ENCODE measurements at regions not wholly inside any gene's neighbourhood (a gene's known extent, or its start where the extent isn't known, plus 50 kb on each side); places are given as distances from the start of the nearest gene placed in this dataset.

- ATAC-seq = peak; percentile 58
- TF ChIP-seq PPARA (CRISPR knock-in tag; IDR thresholded peaks at IDR 0.05; ENCODE audit: borderline replicate concordance) (no peak), SNAI2 (CRISPR knock-in tag; IDR thresholded peaks at IDR 0.05) (no peak), TOX (CRISPR knock-in tag; IDR thresholded peaks at IDR 0.05; ENCODE audit: borderline replicate concordance) (no peak), TSHZ2 (CRISPR knock-in tag; IDR thresholded peaks at IDR 0.05) (no peak), ISL1 (CRISPR knock-in tag; IDR thresholded peaks at IDR 0.05) (no peak), ZNF8 (CRISPR knock-in tag; IDR thresholded peaks at IDR 0.05) (no peak), ZNF565 (CRISPR knock-in tag; conservative IDR thresholded peaks at IDR 0.05; ENCODE audit: low read depth) (no peak), BACH2 (CRISPR knock-in tag; IDR thresholded peaks at IDR 0.05; ENCODE audit: borderline replicate concordance) (no peak), ZC3H10 (CRISPR knock-in tag; IDR thresholded peaks at IDR 0.05) (no peak), CSDC2 (CRISPR knock-in tag; IDR thresholded peaks at IDR 0.05) (no peak)
- TF ChIP-seq, protein P1, sequence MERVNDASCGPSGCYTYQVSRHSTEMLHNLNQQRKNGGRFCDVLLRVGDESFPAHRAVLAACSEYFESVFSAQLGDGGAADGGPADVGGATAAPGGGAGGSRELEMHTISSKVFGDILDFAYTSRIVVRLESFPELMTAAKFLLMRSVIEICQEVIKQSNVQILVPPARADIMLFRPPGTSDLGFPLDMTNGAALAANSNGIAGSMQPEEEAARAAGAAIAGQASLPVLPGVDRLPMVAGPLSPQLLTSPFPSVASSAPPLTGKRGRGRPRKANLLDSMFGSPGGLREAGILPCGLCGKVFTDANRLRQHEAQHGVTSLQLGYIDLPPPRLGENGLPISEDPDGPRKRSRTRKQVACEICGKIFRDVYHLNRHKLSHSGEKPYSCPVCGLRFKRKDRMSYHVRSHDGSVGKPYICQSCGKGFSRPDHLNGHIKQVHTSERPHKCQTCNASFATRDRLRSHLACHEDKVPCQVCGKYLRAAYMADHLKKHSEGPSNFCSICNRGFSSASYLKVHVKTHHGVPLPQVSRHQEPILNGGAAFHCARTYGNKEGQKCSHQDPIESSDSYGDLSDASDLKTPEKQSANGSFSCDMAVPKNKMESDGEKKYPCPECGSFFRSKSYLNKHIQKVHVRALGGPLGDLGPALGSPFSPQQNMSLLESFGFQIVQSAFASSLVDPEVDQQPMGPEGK (CRISPR knock-in tag; IDR thresholded peaks at IDR 0.05; ENCODE audit: borderline replicate concordance) = no peak
Observed at GRCh38 chr3:36210840-36211651, 169.3 kb upstream of the STAC start.

- TF ChIP-seq ZC3H10 (CRISPR knock-in tag; IDR thresholded peaks at IDR 0.05) = no peak
- no peak for TF ChIP-seq ESRRG (CRISPR knock-in tag; IDR thresholded peaks at IDR 0.05)
- TF ChIP-seq ZNF8 (CRISPR knock-in tag; IDR thresholded peaks at IDR 0.05) = no peak
- no peak for TF ChIP-seq TCF4 (CRISPR knock-in tag; IDR thresholded peaks at IDR 0.05; ENCODE audit: borderline replicate concordance)
- no peak for ATAC-seq
Observed at GRCh38 chr3:36211652-36211999, 168.7 kb upstream of the STAC start.

DNA sequence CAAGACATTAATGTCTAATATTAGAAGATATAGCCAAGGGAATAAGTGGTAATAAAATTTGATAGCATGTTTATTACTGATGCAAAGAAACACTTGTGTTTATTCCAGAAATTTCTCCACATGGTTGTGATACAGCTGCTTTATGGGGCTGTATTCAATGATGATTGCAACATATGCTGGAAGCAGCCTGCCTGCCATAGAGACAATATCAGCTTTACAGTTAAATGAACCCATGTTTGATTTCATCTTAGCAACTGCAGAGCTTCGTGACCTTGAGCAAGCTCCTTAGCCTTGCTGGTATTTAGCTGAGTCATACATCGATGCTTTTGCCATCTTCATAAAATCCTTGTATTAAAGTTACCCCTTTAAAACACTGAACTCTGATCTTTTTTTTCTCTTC, 168.1 kb upstream of the STAC start:
- TF ChIP-seq SNAI2 (CRISPR knock-in tag; IDR thresholded peaks at IDR 0.05) (no peak), ESRRG (CRISPR knock-in tag; IDR thresholded peaks at IDR 0.05) (no peak), TCF4 (CRISPR knock-in tag; IDR thresholded peaks at IDR 0.05; ENCODE audit: borderline replicate concordance) (no peak), TOX (CRISPR knock-in tag; IDR thresholded peaks at IDR 0.05; ENCODE audit: borderline replicate concordance) (no peak), PPARA (CRISPR knock-in tag; IDR thresholded peaks at IDR 0.05; ENCODE audit: borderline replicate concordance) (no peak), ISL1 (CRISPR knock-in tag; IDR thresholded peaks at IDR 0.05) (no peak), ARNTL (CRISPR knock-in tag; IDR thresholded peaks at IDR 0.05; ENCODE audit: borderline replicate concordance, low read depth) (no peak), ZNF565 (CRISPR knock-in tag; conservative IDR thresholded peaks at IDR 0.05; ENCODE audit: low read depth) (no peak), CREB5 (CRISPR knock-in tag; IDR thresholded peaks at IDR 0.05; ENCODE audit: low read depth) (no peak)
- TF ChIP-seq, protein P1 (CRISPR knock-in tag; IDR thresholded peaks at IDR 0.05; ENCODE audit: borderline replicate concordance) = no peak
- TF ChIP-seq, protein P2, sequence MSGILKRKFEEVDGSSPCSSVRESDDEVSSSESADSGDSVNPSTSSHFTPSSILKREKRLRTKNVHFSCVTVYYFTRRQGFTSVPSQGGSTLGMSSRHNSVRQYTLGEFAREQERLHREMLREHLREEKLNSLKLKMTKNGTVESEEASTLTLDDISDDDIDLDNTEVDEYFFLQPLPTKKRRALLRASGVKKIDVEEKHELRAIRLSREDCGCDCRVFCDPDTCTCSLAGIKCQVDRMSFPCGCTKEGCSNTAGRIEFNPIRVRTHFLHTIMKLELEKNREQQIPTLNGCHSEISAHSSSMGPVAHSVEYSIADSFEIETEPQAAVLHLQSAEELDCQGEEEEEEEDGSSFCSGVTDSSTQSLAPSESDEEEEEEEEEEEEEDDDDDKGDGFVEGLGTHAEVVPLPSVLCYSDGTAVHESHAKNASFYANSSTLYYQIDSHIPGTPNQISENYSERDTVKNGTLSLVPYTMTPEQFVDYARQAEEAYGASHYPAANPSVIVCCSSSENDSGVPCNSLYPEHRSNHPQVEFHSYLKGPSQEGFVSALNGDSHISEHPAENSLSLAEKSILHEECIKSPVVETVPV (CRISPR knock-in tag; IDR thresholded peaks at IDR 0.05) = no peak
- peak; percentile 84 for ATAC-seq

GRCh38 chr3:36214460-36214859, 165.8 kb upstream of the STAC start:
- TF ChIP-seq SNAI2 (CRISPR knock-in tag; IDR thresholded peaks at IDR 0.05) = no peak
- no peak for TF ChIP-seq ZNF565 (CRISPR knock-in tag; conservative IDR thresholded peaks at IDR 0.05; ENCODE audit: low read depth)
- TF ChIP-seq TCF4 (CRISPR knock-in tag; IDR thresholded peaks at IDR 0.05; ENCODE audit: borderline replicate concordance) = no peak
- TF ChIP-seq, protein P3, sequence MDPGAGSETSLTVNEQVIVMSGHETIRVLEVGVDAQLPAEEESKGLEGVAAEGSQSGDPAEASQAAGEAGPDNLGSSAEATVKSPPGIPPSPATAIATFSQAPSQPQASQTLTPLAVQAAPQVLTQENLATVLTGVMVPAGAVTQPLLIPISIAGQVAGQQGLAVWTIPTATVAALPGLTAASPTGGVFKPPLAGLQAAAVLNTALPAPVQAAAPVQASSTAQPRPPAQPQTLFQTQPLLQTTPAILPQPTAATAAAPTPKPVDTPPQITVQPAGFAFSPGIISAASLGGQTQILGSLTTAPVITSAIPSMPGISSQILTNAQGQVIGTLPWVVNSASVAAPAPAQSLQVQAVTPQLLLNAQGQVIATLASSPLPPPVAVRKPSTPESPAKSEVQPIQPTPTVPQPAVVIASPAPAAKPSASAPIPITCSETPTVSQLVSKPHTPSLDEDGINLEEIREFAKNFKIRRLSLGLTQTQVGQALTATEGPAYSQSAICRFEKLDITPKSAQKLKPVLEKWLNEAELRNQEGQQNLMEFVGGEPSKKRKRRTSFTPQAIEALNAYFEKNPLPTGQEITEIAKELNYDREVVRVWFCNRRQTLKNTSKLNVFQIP (CRISPR knock-in tag; IDR thresholded peaks at IDR 0.05; ENCODE audit: borderline replicate concordance, low read depth) = no peak
- ATAC-seq = no peak
